ENCODE measurements at regions not wholly inside any gene's neighbourhood (a gene's known extent, or its start where the extent isn't known, plus 50 kb on each side); places are given as distances from the start of the nearest gene placed in this dataset.

- no peak for DNase-seq
Measured at GRCh38 chr18:78767648-78768071, 212.0 kb upstream of the SALL3 start.

- DNase-seq: no peak
Measured at GRCh38 chr18:78768221-78768620, 211.4 kb upstream of the SALL3 start.

GRCh38 chr18:78768656-78769501 is 210.7 kb upstream of the SALL3 start:
- no peak for DNase-seq

DNA sequence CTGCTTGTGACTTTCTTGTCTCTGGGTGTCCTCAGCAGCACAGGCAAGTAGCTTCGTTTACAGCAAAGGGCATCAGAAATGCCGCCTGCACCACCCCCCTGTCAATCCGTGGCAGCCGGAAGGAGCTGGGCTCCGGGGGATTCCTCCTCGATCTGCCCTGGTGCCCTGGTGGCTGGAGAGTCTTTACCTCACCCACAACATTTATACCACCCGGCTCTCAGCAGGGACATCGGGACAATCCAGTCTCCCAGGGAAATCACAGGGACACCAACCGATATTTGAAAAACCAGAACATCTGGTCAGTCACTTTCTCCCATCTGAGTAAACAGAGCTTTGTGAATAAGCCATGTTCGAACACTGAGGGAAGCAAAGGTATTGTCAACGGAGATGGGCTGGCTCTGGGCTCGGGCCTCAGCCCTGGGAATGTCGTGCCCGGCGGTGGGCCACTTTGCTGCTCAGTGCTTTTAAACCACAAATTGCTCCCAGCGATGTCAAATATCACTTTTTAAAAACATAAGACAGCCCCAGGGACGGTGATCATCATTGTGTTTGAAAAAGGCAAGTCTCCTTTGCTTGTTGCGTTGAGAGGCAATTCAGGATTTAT is 210.0 kb upstream of the SALL3 start:
- DNase-seq: no peak

DNA sequence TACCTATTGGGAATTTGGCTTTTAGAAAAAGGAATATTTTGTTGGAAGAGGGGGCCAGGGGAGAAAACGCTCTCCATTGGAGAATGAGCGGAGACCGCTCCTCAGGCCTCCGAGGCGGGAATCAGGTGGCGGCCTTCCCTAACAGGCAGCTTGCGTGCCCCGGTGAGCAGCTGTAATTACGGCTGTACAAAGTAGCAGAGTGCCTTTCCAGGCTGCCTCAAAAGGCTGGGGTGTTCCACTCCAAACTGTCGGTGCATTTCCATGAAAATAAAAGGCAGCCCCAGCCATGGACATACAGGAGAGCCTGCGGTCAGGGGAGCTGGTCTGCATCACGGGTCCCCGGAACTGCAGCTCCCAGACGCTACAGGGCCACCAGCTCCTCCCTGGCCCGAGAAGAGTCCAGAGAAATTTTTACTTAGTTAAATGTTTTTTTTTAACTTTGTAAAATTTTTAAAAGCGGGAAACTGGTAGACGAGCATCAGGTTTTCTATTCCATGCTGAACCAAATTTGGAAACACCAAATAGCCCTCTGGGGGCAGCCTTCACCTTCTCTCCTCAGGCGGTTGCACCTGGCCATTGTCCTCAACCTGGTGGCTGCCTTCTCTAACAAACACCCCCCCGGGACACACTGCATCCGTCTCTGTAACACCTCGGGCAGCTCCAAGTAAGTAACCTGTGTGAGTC is 209.3 kb upstream of the SALL3 start:
- DNase-seq: no peak

GRCh38 chr18:78770823-78771139 is 208.8 kb upstream of the SALL3 start:
- DNase-seq: no peak

DNA sequence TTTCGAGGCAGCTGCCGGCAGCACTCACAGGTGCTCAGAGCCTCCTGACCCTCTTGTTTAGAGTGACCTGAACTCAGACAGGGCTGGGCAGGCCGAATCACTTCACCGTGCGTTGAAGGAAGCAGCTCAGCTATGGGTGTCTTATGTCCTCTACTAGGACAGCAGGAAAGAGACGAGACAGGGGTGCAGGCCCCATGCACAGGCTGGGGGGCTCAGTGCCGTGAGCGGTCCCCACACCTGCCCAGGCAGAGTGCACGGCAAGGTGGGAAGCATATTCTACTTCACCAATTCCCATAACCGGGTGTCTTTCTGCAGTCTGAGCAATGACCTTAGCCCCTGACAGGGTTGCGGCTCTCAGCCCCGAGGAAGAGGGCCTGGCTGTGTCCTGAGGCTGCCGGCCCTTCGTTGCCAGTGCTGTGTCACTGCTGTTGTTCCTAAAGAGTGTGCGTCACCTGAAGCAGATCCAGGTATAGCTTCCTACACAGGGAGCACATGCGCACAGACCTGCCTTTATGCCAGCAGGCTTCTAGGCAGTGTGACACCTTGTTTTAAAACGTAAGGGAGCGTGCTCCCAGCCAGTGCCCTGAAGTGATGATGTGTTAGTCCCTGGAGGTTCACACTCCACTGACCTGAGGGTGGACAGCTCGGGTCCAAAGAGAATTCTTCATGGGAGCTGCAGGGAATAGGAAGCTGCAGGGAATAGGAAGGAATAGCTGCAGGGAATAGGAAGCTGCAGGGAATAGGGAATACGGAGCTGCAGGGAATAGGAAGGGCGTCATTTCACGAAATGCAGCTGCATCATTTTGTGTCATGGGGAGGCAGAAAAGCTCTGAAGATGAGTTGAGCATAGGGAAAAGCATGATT is 207.9 kb upstream of the SALL3 start:
- DNase-seq: no peak

DNA sequence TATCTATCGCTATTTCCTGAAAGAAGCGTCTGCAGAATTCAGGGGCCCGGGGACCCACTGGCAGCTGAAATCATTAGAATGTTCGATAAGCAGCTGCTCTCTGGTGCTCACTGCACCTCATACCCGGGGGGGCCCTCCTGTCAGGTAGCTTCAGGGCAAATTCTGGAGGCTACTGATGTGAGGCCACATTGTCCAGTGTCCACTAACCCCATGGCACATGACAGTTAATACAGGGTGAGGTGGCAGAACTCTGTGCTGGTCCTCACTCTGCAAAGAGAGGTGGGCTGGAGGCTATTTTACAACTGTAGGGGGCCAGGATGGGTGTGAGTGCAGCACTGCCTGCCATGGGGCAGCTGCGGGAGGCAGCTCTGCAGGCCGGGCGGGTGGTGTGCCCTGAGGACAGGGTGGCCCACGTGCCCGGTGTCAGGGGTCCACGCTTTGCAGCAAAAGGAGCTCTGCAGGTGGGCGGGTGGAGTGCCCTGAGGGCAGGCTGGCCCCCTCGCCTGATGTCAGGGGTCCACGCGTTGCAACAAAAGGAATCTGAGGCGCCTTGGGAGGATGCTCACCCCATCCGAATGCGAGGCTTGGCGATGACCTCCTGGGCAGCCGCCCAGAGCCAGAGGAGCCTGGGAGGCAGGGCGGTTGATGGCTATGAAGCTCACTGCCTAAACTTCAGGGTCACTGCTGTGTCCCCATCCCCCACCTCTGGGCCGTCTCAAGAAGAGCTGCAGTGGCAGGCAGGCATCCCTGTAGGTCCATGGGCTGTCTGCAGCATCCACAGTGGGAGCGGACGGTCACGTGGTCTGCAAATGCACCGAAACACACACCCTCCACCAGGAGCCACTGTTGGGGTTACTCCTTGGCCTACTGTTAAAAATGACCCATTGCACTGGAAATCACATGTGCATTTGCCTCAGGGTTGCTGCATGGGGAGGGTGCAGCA is 207.0 kb upstream of the SALL3 start:
- no peak for DNase-seq

GRCh38 chr18:78773303-78773755 is 206.3 kb upstream of the SALL3 start:
- no peak for DNase-seq

DNA sequence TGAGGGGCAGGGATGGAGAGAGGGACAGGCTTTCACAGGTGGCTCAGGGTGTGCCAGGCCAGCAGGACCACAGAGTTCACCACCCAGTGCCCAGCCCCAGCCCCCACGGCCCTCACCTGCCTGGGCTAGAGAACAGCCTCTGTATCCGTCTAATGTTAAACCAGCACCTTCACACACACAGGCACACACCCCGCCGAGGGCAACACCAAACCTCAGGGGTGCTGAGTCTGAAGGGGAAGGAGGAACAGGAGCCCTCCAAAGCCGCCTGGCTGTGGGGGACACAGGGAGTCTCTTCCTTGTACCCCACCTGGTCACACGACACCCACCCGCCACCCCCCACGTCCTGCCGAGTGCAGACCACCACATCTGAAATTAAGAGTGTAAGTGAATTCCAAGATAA is 205.8 kb upstream of the SALL3 start:
- DNase-seq: no peak

- DNase-seq: no peak
Measured at GRCh38 chr18:78774741-78775141, 204.9 kb upstream of the SALL3 start.

- DNase-seq: no peak
Measured at GRCh38 chr18:78776151-78776550, 203.5 kb upstream of the SALL3 start.

- no peak for DNase-seq
Measured at GRCh38 chr18:78776706-78777285, 202.8 kb upstream of the SALL3 start.

DNA sequence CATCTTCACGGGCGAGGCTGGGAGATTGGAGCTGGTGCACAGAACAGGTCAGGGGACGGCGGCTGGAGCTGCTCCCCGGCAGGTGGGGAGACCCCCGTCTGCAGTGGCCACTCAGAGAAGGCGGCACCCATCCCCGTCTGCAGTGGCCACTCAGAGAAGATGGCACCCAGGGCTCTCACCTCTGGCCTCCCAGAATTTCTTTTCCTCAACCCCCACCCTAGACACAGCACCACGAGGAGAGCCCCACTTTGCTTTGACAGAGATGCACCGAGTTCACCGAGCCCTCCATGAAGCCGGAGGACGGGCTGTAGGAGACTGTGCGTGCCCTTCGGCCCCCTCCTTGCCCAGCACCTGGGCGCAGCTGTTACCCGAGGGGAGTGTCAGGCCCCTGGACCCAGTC is 201.6 kb upstream of the SALL3 start:
- DNase-seq: no peak

DNA sequence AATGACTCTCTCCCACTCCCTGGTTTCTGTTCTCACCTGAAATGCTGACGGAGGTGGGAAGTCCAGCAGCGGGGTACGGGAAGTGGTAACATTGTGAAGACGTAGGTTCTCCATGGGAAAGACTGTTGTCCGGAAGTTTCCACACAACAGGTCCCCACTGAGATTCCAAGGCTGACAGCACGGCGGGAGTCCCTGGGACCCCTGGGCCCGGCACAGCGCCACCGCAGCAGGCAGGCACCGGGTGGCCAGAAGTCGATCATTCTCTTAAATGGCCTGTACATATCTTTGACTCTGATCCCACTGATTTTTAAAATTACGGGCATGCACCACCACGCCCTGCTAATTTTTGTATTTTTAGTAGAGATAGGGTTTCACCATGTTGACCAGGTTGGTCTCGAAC is 201.0 kb upstream of the SALL3 start:
- no peak for DNase-seq

- no peak for DNase-seq
Measured at GRCh38 chr18:78779996-78780718, 199.5 kb upstream of the SALL3 start.

DNA sequence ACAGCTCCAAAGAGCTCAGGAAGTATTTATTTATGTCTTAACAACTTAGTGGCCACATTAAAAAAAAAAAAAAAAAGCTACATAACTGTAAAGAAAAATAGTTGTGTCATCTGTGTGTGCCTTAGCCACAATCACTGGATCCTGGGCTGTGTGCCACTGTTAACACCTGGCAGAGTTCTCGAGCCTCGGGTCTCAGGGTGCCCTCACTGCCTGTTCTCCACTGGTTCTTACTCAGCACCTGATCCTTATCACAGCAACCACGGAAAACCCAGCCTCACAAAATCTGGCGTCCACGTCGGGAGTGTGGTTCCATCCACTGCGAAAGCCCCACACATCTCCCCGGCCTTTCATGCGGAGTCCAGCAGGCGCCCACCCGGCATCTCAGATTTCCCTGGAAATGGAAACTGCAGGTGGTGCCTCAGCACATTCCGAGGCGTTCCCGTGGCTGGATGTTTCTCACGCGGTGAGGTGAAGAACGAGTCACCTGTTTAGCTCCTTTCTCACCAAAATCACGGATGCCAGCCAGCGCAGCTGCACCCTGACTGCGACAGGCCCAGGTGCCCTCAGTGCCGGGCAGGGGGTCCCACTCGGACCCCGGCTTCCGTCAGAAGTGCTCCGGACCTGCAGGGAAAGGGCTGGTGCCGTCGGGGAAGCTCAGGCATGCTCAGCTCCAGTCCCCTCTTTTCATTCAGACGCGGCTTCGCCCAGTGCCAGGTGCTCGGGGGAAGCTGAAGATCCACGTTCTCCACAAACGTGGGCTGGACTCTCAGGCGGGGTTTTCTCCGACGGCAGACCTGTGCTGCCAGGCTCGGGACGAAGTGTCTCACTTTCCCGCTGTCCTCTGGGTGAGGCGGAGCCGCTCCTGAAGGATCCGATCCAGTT is 198.7 kb upstream of the SALL3 start:
- no peak for DNase-seq

DNA sequence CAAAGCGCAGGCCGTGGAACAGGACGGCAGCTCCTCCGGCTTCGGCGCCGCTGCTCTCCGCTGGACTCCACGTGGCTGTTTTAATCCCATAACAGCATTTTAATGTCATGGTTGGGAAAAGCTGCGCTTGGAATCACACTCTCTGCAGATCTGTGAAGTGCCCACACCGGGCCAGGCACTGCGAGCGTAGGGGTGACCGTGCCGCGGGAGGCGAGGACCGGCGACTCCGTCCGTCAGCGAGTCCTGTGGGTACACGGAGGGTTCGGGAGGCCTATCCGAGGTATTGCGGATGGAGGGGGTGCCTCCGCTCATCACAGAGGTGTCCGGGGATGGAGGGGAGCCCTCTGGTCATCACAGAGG is 198.0 kb upstream of the SALL3 start:
- DNase-seq: no peak

- no peak for DNase-seq
Measured at GRCh38 chr18:78782951-78783563, 196.6 kb upstream of the SALL3 start.

Data from T-helper 2 cell (primary cell).